ENCODE measurements at regions not wholly inside any gene's neighbourhood (a gene's known extent, or its start where the extent isn't known, plus 50 kb on each side); places are given as distances from the start of the nearest gene placed in this dataset.

GRCh38 chr10:22837771-22838170 lies 90.1 kb upstream of the ARMC3 start:
- TF ChIP-seq CTCF (IDR thresholded peaks at IDR 0.05; ENCODE audit: unreplicated experiment): no peak
- BruUV-seq (replicated peaks): no TSS peak
- H3K4me1 Mint-ChIP-seq (ENCODE audit: insufficient read depth, unreplicated experiment): no peaks in the 10 kb centered on the region
- no peak overlapping the region for H3K4me3 Mint-ChIP-seq (ENCODE audit: unreplicated experiment)
- intact Hi-C loops (cut with micrococcal nuclease): no loop called here
- no peak overlapping the region for H3K27ac Mint-ChIP-seq (ENCODE audit: low read depth, unreplicated experiment)
- POLR2A ChIA-PET: no interaction called here
- no peaks in the 10 kb centered on the region for H3K9me3 Mint-ChIP-seq (ENCODE audit: unreplicated experiment)
- H3K36me3 Mint-ChIP-seq (ENCODE audit: insufficient read depth, unreplicated experiment): no peaks in the 10 kb centered on the region
- CTCF ChIA-PET: no interaction called here
- no peak for DNase-seq (ENCODE audit: unreplicated experiment)
- H3K27me3 Mint-ChIP-seq (ENCODE audit: insufficient read depth, unreplicated experiment): no peaks in the 10 kb centered on the region

- H3K27ac Mint-ChIP-seq (ENCODE audit: low read depth, unreplicated experiment): no peak overlapping the region
- no peak for DNase-seq (ENCODE audit: unreplicated experiment)
- H3K4me1 Mint-ChIP-seq (ENCODE audit: insufficient read depth, unreplicated experiment): no peaks in the 10 kb centered on the region
- intact Hi-C loops (cut with micrococcal nuclease): no loop called here
- BruUV-seq (replicated peaks): no TSS peak
- no peaks in the 10 kb centered on the region for H3K9me3 Mint-ChIP-seq (ENCODE audit: unreplicated experiment)
- no peaks in the 10 kb centered on the region for H3K27me3 Mint-ChIP-seq (ENCODE audit: insufficient read depth, unreplicated experiment)
- no peak for TF ChIP-seq CTCF (IDR thresholded peaks at IDR 0.05; ENCODE audit: unreplicated experiment)
- ChIA-PET CTCF (interaction anchor here (0.6 kb wide), 1 partner anchor 43 kb away, joined by 3 read pairs; no protein-coding TSS in a partner anchor), POLR2A (no interaction called here)
- no peaks in the 10 kb centered on the region for H3K36me3 Mint-ChIP-seq (ENCODE audit: insufficient read depth, unreplicated experiment)
- no peak overlapping the region for H3K4me3 Mint-ChIP-seq (ENCODE audit: unreplicated experiment)
These were observed 90.5 kb upstream of the ARMC3 start for GRCh38 chr10:22837351-22837750.

- ChIA-PET POLR2A (no interaction called here), CTCF (no interaction called here)
- peaks cover under 1% of the 10 kb centered on the region for H3K4me1 Mint-ChIP-seq (ENCODE audit: insufficient read depth, unreplicated experiment)
- intact Hi-C loops (cut with micrococcal nuclease): no loop called here
- H3K4me3 Mint-ChIP-seq (ENCODE audit: unreplicated experiment): no peak overlapping the region
- no peak overlapping the region for H3K27ac Mint-ChIP-seq (ENCODE audit: low read depth, unreplicated experiment)
- H3K36me3 Mint-ChIP-seq (ENCODE audit: insufficient read depth, unreplicated experiment): no peaks in the 10 kb centered on the region
- no peaks in the 10 kb centered on the region for H3K9me3 Mint-ChIP-seq (ENCODE audit: unreplicated experiment)
- no peaks in the 10 kb centered on the region for H3K27me3 Mint-ChIP-seq (ENCODE audit: insufficient read depth, unreplicated experiment)
- no peak for DNase-seq (ENCODE audit: unreplicated experiment)
- no TSS peak for BruUV-seq (replicated peaks)
- no peak for TF ChIP-seq CTCF (IDR thresholded peaks at IDR 0.05; ENCODE audit: unreplicated experiment)
These were observed 93.4 kb upstream of the ARMC3 start for GRCh38 chr10:22834471-22834870.

GRCh38 chr10:22833781-22834180 lies 94.1 kb upstream of the ARMC3 start:
- CTCF ChIA-PET: interaction anchor here (0.6 kb wide), 1 partner anchor 782 kb away, joined by 3 read pairs; no protein-coding TSS in a partner anchor
- Mint-ChIP-seq H3K27ac (ENCODE audit: low read depth, unreplicated experiment) (no peak overlapping the region), H3K4me3 (ENCODE audit: unreplicated experiment) (no peak overlapping the region), H3K36me3 (ENCODE audit: insufficient read depth, unreplicated experiment) (no peaks in the 10 kb centered on the region), H3K4me1 (ENCODE audit: insufficient read depth, unreplicated experiment) (peaks cover 7% of the 10 kb centered on the region), H3K27me3 (ENCODE audit: insufficient read depth, unreplicated experiment) (no peaks in the 10 kb centered on the region), H3K9me3 (ENCODE audit: unreplicated experiment) (no peaks in the 10 kb centered on the region)
- intact Hi-C loops (cut with micrococcal nuclease): no loop called here
- POLR2A ChIA-PET: no interaction called here
- DNase-seq (ENCODE audit: unreplicated experiment): no peak
- no TSS peak for BruUV-seq (replicated peaks)
- no peak for TF ChIP-seq CTCF (IDR thresholded peaks at IDR 0.05; ENCODE audit: unreplicated experiment)
